HG03066 (cell line): ENCODE measurements at regions not wholly inside any gene's neighbourhood (a gene's known extent, or its start where the extent isn't known, plus 50 kb on each side); places are given as distances from the start of the nearest gene placed in this dataset.
A peak's percentile ranks its signal among the peaks of the same experiment; 100 is the strongest.

Experiments
- ATAC-seq: cut with Tn5 transposase; IDR thresholded peaks from one replicate; pipeline ENCODE4 v1.9.1; 2021; ENCODE audit warnings: low read depth; ENCODE audit not compliant: unreplicated experiment

- no peak for ATAC-seq
Observed at GRCh38 chr2:6423944-6424343, 441.8 kb downstream of the CMPK2 start.

- ATAC-seq, result no peak
Observed at GRCh38 chr2:6425032-6425431, 440.7 kb downstream of the CMPK2 start.

DNA sequence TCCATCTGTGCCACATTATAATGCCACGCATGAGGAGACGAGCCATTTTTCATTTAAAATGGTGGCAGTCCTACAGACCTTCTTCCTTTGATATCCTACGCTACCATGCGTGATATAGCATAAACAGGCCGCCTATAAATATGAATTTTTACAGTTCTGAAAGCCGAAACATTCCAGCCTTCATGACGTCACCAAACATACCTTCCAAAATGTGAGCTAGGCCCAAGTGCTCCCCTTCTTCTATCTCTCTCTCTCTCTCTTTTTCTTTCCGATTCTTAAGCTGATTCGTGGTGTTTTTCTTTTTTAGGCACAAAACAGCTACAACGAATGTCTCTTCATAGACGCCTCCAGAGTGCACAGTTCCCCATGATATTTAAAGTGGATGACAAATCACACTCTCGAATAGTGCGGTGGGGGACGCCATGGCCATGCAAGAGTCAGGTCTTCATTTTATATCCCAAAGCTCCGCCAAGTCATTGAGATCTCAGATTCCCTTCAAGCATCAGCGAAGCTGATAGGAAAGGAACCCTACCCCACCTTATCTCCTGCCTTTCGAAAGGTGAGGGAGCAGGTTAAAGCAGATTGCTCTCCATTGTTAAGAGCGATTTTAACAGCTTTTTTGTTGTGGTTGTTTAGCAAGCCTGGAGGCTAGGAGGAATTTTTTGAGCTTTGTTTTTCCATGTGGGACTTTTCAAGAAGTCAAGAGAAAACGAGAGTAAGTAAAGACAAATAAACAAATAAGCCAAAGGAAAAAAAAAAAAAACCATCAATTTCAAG is 436.3 kb downstream of the CMPK2 start:
- ATAC-seq, result no peak

DNA sequence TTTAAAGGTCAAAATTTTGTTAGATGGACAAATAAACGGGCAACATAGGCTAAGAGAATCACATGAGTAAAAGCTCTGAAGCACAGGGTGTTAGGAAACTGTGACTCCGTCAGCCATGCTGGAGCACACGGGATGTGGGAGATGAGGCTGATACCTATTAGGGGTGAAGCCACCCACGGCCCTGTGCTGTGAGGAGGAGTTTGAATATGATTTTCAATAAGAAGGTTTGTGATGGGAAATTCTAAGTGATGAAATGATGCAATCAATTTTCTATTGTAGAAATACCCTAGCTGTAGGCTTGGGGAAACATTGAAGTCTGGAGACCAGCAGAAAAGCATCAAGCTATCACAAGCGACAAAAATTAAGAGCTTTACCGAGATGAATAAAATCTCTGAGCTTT is 431.3 kb downstream of the CMPK2 start:
- no peak for ATAC-seq

DNA sequence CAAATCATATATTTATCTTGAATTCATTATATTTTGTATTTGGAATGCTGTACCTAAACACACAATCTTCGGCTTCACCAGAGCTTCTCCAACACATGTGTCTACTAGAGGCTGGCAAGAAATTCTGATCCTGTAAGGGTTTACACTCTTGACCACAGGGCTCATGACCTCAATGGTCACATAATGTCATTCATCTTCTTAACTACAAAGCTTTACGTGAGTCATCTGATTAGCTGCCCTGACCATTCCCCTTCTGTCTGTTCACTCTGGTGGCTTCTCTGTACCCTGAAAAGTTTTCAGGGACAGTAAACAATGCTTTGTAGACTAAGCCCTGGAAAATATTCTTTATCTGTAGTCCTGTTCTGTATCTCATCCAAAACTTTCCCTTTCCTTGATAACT is 423.9 kb downstream of the CMPK2 start:
- ATAC-seq, result no peak

DNA sequence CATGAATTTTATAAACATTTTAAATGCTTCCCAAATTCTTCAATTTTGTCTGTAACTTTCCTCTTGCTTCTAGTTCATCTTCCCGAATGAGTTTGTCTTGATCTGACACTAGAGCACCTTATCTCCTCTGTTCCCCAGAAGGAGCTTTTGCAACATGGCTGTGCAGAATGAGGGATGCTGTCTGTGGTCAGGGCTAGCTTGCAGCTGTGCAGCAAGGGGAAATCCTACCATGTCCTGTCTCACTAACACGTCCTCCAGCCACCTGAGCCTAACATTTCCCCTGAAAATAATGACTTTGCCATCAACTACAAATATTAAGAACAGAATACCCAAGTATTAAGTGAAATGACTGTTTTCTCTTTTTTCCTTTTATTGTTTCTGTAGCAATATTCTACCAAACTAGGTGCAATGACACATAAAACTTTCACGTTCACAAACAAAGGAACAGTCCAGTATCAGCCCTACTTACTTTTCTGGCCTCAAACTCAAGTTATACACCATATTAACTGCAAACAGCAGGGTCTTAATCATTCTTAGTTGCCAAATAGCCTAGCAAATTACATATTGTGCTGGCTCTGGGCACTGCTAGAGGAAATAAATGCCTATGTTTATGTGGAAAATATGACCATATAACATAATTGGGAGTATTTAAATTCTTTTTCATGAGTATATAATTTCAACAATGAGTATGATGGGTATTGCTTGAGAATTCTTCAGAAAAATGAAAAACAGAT is 423.3 kb downstream of the CMPK2 start:
- no peak for ATAC-seq

GRCh38 chr2:6443061-6443823 is 422.5 kb downstream of the CMPK2 start:
- ATAC-seq, result no peak

GRCh38 chr2:6444514-6444913 is 421.2 kb downstream of the CMPK2 start:
- ATAC-seq, result no peak

- no peak for ATAC-seq
Observed at GRCh38 chr2:6445156-6445555, 420.6 kb downstream of the CMPK2 start.

- no peak for ATAC-seq
Observed at GRCh38 chr2:6446938-6447608, 418.6 kb downstream of the CMPK2 start.

DNA sequence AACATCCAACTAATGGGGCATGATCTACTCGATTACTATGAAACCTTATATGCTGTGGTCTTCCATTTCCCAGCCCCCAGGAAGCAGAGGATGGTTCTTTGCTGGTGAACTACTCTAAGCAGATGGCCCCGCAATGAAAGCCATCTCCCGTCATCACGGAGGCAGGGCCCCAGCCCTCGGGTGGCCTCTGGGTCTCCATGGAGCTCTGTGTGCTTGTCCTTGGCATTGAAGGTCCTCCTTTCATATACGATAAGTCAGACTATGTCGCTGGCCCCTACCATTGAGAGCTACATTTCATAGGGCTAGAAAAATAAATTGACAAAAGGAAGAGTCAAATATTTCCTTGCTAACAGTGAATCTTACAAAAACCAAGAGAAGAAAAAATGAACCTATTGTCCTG is 416.8 kb downstream of the CMPK2 start:
- ATAC-seq, result no peak

GRCh38 chr2:6449343-6449742 is 416.4 kb downstream of the CMPK2 start:
- no peak for ATAC-seq

DNA sequence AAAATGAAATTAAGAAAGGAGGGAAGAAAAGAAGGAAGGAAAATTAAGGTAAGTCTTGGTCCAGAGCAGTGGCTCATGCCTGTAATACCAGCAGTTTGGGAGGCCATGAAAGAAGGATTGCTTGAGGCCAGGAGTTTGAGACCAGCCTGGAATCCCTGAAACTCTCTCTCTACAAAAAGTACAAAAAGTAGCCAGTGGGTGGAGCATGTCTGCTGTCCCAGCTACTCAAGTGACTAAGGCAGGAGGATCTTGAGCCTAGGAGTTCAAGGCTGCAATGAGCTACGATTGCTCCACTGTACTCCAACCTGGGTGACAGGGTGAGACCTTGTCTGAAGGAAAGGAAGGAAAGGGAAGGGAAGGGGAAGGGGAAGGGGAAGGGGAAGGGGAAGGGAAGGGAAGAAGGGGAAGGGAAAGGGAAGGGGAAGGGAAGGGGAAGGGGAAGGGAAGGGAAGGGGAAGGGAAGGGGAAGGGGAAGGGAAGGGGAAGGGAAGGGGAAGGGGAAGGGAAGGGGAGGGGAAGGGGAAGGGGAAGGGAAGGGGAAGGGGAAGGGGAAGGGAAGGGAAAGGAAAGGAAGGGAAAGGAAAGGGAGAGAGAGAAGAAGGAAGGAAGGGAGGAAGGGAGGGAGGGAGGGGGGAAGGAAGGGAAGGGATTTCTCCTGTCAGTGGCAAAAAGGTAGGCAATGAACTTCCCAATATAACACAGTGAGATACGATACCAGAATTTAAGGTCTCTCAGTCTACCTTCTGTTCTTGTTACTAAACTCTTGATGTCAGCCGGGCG is 412.8 kb downstream of the CMPK2 start:
- ATAC-seq, result no peak

DNA sequence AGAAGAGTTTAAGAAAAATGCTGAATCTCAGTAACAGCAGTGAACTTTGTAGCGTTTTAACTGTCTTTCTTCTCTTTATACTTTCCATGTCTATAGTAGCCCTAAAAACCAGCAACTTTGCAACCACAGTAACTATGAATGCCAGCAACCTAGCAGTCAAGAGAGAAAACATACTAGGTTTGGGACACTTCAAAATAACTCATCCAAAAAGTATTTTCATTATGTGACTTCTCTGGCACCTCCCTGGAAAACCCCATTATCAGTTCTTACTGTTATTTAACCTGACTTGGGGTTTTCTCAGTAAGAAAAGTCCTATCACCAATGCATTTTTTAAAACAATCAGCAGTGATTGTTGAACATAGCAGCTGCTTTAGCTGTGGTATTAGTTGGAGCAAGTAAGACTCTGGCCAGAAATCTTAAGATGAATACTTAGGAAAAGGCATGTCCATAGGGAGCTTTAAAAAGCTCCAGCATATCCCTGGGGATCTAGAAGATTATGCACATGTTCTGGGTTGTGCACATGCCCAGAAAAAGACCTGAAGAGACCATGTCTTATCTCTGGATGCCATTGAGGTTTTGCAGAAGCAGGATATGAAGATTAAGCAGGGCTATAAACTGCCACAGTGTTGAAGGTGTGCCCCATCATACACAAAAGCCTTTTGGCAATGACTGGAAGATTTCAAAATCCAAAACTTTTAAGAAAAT is 411.3 kb downstream of the CMPK2 start:
- no peak for ATAC-seq

DNA sequence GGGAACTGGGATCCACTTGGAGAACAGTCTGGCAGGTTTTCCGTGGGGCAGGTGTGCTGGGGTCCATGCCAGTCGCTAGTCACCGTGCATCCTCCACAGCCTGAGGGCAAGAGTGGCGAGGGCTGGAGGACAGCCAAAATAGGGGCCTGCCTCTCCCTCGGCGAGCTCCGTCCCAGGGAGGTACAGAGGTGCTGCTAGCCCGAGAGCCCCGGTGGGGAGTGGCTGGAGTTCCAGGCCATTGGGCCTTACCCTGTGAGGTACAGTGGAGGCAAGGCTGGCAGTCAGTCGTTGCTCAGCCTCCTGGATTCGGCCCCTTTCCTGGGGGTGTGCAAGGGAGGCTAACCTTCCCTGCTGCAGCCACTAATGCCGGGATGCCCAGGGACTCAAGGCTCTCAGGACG is 406.6 kb downstream of the CMPK2 start:
- no peak for ATAC-seq

GRCh38 chr2:6470518-6470917 is 395.2 kb downstream of the CMPK2 start:
- ATAC-seq, result no peak

DNA sequence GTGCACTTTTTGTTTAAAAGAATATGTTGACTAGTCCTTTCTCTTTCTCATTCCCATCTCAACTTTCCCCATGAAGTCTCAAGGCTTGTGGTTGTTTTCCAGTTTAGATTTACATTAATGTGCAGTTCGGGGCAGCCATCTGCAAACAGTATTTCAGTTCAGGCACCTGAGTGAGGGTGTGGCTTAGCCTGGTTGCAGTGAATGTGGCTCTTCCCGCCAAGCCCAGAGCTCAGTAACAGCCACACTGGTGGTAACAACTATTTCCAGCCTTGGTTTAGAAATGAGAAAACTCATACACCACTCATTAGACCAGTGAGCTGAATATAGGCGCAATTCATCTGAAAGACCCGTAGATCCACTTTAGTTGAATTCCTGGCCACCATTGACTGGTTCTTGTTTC is 394.3 kb downstream of the CMPK2 start:
- no peak for ATAC-seq

GRCh38 chr2:6474161-6475140 is 391.3 kb downstream of the CMPK2 start:
- ATAC-seq, result peak; percentile 54
